ENCODE measurements at regions not wholly inside any gene's neighbourhood (a gene's known extent, or its start where the extent isn't known, plus 50 kb on each side); places are given as distances from the start of the nearest gene placed in this dataset.

DNA sequence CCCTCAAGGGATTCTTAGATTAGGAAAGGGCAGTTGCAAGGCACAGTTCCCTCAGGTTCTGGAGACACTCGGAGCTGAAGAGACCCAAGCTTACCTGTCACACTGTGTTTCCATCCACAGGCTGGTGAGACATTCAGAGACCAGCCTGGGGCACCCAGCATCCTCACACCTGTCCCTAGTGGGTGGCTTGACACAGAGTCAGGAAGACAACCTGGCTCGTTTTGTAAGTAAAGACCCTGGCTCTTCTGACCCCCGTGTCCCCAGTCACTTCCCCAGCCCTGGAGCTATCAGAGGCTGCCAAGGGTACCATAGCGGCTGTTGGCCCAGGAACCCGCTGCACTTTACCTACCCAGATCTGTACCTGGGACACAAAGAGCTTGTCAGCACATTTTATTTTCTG is 409.8 kb downstream of the MATN1 start:
- Mint-ChIP-seq H3K36me3 (no peaks in the 10 kb centered on the region), H3K4me1 (no peaks in the 10 kb centered on the region), H3K27ac (no peak overlapping the region), H3K27me3 (peaks cover 8% of the 10 kb centered on the region), H3K9me3 (no peaks in the 10 kb centered on the region), H3K4me3 (no peak overlapping the region)

DNA sequence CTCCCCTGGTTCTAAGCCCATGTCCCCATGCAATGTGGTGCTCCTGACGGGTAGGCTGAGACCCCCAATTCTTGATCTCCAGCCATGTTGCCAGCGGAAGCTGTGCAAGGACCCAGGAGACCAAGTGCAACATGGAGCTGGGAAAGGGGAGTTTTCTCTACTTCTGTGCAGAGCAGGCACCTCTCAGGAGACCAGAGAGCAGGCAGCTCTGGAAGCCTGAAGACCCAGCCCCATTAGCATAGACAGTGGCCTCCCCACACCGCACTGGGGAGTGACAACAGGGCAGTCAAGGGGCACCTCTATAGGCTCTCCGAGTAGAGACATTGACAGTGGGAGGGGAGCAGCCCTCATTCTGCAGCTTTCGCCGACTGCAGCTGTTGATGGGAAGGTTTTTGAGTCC is 410.2 kb downstream of the MATN1 start:
- Mint-ChIP-seq H3K36me3 (no peaks in the 10 kb centered on the region), H3K27ac (no peak overlapping the region), H3K9me3 (no peaks in the 10 kb centered on the region), H3K4me1 (no peaks in the 10 kb centered on the region), H3K4me3 (no peak overlapping the region), H3K27me3 (peaks cover 8% of the 10 kb centered on the region)

DNA sequence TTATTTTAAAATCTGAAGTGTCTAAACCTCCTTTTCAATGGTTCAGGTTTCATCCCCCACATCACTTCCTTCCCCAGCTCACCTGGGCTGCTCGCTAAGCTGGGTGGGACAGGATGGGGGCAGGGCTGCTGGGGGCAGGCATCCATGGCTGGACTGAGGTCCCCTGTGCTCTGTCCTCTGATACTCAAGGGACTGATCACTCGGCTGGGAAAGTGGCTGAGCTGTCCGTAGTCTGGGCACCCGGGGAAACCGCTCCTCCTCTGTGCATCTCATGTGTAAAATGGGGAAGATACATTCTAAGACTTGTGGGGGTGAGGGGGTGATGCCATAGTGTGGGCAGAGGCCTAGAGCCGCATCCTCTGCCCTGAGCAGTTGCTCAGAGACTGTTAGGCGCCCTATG is 411.2 kb downstream of the MATN1 start:
- no peaks in the 10 kb centered on the region for H3K4me1 Mint-ChIP-seq
- H3K27me3 Mint-ChIP-seq: peaks cover 8% of the 10 kb centered on the region
- no peak overlapping the region for H3K27ac Mint-ChIP-seq
- H3K4me3 Mint-ChIP-seq: no peak overlapping the region
- H3K9me3 Mint-ChIP-seq: no peaks in the 10 kb centered on the region
- no peaks in the 10 kb centered on the region for H3K36me3 Mint-ChIP-seq

DNA sequence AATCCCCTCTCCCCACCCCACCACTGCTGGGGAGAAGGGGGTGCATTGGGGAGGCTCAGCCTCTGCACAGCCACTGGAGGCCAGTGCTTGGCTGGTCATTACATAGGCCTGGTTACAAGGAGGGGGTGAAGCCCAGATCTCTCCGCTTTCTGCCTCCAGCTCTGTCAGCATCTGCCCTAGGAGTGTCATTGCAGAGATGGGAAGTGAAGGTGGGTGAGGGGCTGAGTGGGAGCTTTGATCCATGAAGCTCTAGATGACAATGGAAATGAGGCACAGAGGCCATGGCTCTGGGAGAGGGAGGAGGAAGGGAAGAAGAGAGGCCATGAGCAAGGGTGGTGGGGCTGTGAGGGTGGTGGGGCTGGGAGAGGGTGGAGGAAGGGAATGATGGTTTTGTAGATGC is 411.6 kb downstream of the MATN1 start:
- H3K27ac Mint-ChIP-seq: no peak overlapping the region
- H3K36me3 Mint-ChIP-seq: no peaks in the 10 kb centered on the region
- H3K27me3 Mint-ChIP-seq: peaks cover 10% of the 10 kb centered on the region
- no peak overlapping the region for H3K4me3 Mint-ChIP-seq
- no peaks in the 10 kb centered on the region for H3K9me3 Mint-ChIP-seq
- no peaks in the 10 kb centered on the region for H3K4me1 Mint-ChIP-seq

DNA sequence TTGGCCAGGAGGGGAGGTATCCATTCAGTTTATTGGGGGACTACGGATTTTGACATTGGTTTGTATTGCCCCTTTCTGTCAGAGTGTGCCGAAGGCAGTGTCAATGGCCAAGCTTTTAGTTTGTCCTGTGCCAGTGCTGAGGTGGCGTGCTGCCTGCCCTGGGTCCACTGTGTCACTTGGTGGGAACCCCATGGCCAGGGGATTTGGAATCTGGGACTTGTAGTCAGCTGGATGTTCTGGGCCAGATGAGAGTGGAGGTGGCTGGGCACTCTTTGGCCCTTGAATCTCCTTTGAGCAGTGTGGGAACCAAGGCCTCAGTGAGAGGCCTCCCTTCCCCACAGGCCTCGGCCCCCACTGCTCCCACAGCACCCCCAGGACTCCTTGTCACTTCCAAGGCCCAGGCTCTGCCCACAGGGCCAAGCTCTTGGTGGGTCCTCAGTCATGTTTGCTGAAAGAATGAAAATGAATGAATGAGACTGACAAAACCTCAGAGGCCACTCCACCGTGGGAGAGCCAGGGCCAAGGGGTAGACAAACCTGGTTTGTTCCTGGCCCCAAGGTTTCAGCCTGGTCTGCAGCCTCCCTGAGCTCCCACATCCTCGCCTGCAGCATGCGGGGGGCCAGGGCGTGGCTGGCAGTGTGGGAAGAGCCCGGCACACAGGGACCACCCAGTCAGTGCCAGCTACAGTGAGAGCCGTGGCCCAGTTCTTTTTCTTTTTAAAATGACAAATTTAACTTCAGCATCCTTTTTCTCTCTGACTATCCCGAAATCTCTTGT is 412.2 kb downstream of the MATN1 start:
- H3K27me3 Mint-ChIP-seq: peaks cover 10% of the 10 kb centered on the region
- H3K36me3 Mint-ChIP-seq: no peaks in the 10 kb centered on the region
- H3K4me1 Mint-ChIP-seq: no peaks in the 10 kb centered on the region
- H3K4me3 Mint-ChIP-seq: no peak overlapping the region
- no peaks in the 10 kb centered on the region for H3K9me3 Mint-ChIP-seq
- no peak overlapping the region for H3K27ac Mint-ChIP-seq

DNA sequence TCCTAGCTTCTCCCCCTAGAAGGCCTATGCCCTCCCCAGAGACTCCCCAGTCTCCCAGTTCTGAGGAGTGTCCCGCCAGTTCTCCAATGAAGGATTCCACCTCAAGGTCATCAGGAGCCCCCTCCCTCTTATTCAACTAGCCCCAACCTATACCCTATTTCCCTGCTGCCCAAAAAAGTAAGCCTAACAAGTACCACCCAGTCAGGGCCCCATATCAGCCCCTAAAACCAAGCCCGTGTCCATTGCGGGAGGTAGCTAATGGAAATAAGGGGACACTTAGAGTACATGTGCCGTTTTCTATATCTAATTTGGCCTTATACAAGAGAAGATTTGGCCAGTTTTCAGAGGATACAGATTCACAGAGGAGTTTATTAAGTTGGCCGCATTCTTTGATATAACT is 416.2 kb downstream of the MATN1 start:
- H3K4me3 Mint-ChIP-seq: no peak overlapping the region
- H3K27ac Mint-ChIP-seq: no peak overlapping the region
- no peaks in the 10 kb centered on the region for H3K36me3 Mint-ChIP-seq
- no peaks in the 10 kb centered on the region for H3K9me3 Mint-ChIP-seq
- no peaks in the 10 kb centered on the region for H3K4me1 Mint-ChIP-seq
- H3K27me3 Mint-ChIP-seq: peaks cover 9% of the 10 kb centered on the region

DNA sequence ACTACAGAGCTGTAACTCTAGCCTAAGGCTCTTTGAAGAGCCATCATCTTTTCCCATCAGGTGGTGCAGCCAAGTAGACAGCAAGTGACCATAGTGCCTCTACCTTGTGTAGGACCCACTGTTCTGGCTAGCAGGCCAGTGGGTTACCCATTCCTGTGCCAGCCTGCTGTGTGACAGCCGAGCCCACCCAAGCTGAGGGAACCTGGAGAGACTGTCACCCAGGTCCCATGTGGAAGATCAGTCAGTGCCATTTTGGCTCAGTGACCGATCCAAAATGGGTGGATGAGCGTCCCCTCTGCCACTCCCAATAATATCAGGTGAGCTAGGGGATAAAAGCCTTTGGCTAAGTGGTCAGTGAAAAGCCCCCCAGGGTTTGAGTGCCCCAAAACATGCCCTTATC is 417.9 kb downstream of the MATN1 start:
- no peaks in the 10 kb centered on the region for H3K9me3 Mint-ChIP-seq
- peaks cover 13% of the 10 kb centered on the region for H3K27me3 Mint-ChIP-seq
- H3K4me1 Mint-ChIP-seq: no peaks in the 10 kb centered on the region
- H3K27ac Mint-ChIP-seq: no peak overlapping the region
- no peaks in the 10 kb centered on the region for H3K36me3 Mint-ChIP-seq
- no peak overlapping the region for H3K4me3 Mint-ChIP-seq

DNA sequence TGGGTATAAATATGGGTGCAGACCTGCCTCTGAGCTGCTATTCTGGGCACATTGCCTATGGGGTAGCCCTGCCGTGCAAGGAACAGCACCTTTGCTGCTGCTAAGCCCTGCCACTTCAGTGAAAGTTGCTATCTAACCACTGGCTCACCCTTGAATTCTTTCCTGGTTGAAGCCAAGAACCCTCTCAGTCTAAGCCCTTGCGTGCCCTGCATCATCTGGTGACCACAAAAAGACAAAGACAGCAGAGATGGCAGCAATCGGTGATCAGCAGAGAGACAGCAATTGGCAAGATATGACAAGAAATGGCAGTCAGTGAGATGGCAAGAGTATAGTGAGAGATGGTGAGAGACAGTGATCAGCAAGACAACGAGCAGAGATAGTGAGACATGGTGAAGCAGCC is 418.3 kb downstream of the MATN1 start:
- no peaks in the 10 kb centered on the region for H3K9me3 Mint-ChIP-seq
- no peaks in the 10 kb centered on the region for H3K4me1 Mint-ChIP-seq
- H3K27ac Mint-ChIP-seq: no peak overlapping the region
- H3K27me3 Mint-ChIP-seq: peaks cover 13% of the 10 kb centered on the region
- no peak overlapping the region for H3K4me3 Mint-ChIP-seq
- no peaks in the 10 kb centered on the region for H3K36me3 Mint-ChIP-seq

DNA sequence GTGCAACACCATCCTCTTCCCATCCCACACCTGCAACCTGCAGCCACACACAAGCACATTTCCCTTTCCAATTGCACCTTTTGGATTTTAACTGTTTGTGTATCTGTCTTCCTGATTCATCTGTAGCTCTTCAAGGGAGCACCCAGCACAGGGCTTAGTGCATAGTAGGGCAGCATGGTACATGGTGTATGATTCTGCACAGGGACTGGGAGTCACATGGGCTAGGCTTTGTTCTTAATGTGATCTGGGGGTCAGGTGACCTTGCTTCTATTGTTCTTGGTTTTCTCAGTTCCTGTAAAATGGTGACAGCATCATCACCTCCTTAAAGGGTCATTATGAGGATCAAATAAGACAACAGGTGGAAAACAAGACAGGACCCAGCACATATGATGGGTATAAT is 419.3 kb downstream of the MATN1 start:
- H3K4me1 Mint-ChIP-seq: no peaks in the 10 kb centered on the region
- no peaks in the 10 kb centered on the region for H3K9me3 Mint-ChIP-seq
- H3K27me3 Mint-ChIP-seq: peaks cover 14% of the 10 kb centered on the region
- no peak overlapping the region for H3K27ac Mint-ChIP-seq
- H3K36me3 Mint-ChIP-seq: no peaks in the 10 kb centered on the region
- no peak overlapping the region for H3K4me3 Mint-ChIP-seq

DNA sequence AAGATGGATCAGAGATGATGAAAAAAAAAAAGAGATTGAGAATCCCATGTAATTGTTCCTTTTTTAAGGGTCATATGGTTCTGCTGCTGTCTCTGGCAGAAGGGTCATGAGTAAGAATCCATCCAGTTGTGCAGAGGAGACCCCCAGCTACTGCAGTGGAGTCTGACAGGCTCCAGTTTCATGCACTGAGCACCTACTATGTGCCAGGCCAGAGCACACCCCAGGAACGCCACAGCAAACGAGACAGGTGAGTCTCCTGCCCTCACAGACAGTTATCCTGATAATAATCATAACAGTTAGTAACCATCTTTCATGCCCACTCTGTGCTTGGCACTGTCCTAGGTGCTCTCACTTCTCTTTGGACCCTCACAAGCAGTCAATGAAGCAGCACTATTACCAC is 420.0 kb downstream of the MATN1 start:
- H3K27ac Mint-ChIP-seq: no peak overlapping the region
- H3K4me3 Mint-ChIP-seq: no peak overlapping the region
- no peaks in the 10 kb centered on the region for H3K4me1 Mint-ChIP-seq
- no peaks in the 10 kb centered on the region for H3K36me3 Mint-ChIP-seq
- H3K27me3 Mint-ChIP-seq: peaks cover 14% of the 10 kb centered on the region
- H3K9me3 Mint-ChIP-seq: no peaks in the 10 kb centered on the region

DNA sequence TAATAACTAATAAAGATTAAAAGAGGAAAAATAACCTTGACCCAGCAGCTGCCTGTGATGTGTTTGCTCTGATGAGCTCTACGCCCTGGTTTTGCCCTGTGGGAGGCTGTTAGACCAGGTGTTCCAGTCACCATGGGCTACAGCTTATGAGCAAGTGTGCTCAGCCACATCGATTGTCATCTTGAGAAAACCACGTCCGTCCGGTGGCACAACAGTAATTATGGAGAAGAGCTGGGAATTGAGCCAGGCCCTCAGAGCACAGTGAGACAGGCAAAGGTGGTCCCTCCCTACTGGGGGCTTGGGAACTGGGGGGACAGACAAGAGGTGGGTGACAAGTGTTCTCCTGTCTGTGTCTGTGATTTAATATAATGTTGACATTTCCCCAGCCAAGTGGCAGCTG is 420.5 kb downstream of the MATN1 start:
- Mint-ChIP-seq H3K36me3 (no peaks in the 10 kb centered on the region), H3K4me1 (no peaks in the 10 kb centered on the region), H3K27ac (no peak overlapping the region), H3K4me3 (no peak overlapping the region), H3K27me3 (peaks cover 12% of the 10 kb centered on the region), H3K9me3 (no peaks in the 10 kb centered on the region)

DNA sequence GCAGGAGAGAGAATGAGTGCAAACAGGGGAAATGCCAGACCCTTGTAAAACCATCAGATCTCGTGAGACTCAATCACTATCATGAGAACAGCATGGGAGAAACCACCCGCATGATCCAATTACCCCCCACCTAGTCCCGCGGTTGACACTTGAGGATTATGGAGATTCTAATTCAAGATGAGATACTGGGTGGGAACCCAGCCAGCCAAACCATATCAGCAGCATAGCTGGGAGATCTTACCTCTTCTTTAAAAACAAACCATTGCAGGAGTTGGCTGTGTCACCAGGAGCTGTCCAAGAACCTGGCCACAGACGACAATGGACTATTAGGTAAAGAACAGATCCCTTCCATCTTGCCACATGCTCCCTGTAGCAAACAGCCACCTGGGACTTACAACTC is 422.7 kb downstream of the MATN1 start:
- Mint-ChIP-seq H3K27ac (no peak overlapping the region), H3K27me3 (peaks cover 12% of the 10 kb centered on the region), H3K36me3 (no peaks in the 10 kb centered on the region), H3K4me3 (no peak overlapping the region), H3K9me3 (no peaks in the 10 kb centered on the region), H3K4me1 (no peaks in the 10 kb centered on the region)

DNA sequence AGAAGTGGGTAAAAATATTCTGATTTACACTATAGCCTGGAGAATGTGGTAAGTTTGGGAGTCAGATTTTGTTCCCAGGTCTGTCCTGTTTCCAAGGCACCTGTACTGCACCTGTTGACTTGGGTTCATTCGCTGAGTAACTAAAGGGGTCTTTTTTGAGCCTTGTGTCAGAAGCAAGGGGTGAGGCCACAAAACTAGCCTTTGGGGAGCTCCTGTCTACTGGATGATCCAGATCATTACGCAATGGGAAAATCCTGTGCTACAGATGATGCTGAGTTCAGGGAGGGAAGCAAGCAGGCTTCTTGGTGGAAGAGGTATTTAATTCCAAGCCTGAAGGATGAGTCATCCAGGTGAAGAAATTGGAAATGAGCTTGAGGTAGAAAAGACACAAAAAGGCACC is 424.0 kb downstream of the MATN1 start:
- Mint-ChIP-seq H3K36me3 (no peaks in the 10 kb centered on the region), H3K27ac (no peak overlapping the region), H3K4me3 (no peak overlapping the region), H3K4me1 (no peaks in the 10 kb centered on the region), H3K9me3 (no peaks in the 10 kb centered on the region), H3K27me3 (peaks cover 12% of the 10 kb centered on the region)

DNA sequence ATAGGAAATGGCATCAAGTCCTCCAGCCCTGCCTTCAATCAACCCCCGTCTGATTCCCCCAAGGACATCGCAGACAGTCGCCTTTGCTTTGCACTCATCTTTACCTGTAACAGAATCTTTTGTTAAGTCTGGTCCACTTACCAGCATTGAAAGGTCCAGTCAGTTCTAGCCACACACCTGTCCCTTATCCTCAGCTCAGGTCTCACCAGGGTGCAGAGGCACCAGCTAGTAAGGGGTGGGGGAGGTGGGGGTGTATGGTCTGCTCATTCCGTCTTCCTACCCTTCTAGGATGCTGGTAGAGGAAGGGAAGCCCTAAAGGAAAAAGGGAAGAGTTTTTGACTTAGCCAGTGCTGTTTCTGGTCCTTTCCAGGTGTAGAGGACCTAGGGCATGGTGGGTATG is 427.7 kb downstream of the MATN1 start:
- H3K9me3 Mint-ChIP-seq: no peaks in the 10 kb centered on the region
- H3K36me3 Mint-ChIP-seq: no peaks in the 10 kb centered on the region
- no peaks in the 10 kb centered on the region for H3K4me1 Mint-ChIP-seq
- H3K27ac Mint-ChIP-seq: no peak overlapping the region
- no peak overlapping the region for H3K4me3 Mint-ChIP-seq
- H3K27me3 Mint-ChIP-seq: peaks cover 20% of the 10 kb centered on the region

DNA sequence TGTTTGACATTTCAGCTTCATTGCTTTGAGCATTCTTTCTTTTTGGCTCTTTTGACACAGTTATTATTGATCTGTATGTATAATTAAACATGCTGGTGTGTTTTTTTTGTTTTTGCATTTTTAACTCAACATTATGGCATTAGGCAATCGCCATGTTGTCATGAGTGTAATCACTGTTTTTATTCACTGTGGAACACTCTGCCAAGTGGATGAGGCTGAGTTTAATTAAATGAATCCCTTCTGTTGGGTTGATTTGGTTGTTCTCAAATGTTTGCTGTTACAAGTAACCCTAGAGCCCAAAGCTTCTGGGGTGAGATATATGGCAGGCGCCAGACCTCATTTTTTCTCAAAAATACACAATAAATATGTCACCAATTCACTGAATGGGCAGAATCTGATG is 428.1 kb downstream of the MATN1 start:
- H3K4me1 Mint-ChIP-seq: no peaks in the 10 kb centered on the region
- no peak overlapping the region for H3K27ac Mint-ChIP-seq
- no peaks in the 10 kb centered on the region for H3K9me3 Mint-ChIP-seq
- H3K4me3 Mint-ChIP-seq: no peak overlapping the region
- H3K36me3 Mint-ChIP-seq: no peaks in the 10 kb centered on the region
- H3K27me3 Mint-ChIP-seq: peaks cover 21% of the 10 kb centered on the region

DNA sequence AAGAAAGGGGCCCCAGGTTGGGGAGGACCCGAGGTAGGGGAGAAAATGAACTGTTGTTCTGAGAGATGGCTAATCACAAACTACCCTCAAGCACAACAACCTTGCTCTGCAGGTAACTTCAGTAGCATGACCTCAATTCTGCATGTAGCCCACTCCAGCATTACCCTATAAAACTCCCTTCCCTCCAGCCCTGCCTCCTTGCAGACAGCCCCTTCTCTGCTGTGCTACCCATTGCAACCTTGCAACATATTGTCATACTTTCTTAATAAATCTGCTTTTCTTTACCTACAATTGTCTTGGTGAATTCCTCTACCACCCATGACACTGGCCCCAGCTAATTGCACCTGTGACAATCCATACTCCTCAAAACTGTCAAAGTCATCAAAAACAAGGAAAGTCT is 428.9 kb downstream of the MATN1 start:
- no peaks in the 10 kb centered on the region for H3K36me3 Mint-ChIP-seq
- H3K27ac Mint-ChIP-seq: no peak overlapping the region
- no peaks in the 10 kb centered on the region for H3K9me3 Mint-ChIP-seq
- H3K27me3 Mint-ChIP-seq: peaks cover 21% of the 10 kb centered on the region
- H3K4me3 Mint-ChIP-seq: no peak overlapping the region
- no peaks in the 10 kb centered on the region for H3K4me1 Mint-ChIP-seq

DNA sequence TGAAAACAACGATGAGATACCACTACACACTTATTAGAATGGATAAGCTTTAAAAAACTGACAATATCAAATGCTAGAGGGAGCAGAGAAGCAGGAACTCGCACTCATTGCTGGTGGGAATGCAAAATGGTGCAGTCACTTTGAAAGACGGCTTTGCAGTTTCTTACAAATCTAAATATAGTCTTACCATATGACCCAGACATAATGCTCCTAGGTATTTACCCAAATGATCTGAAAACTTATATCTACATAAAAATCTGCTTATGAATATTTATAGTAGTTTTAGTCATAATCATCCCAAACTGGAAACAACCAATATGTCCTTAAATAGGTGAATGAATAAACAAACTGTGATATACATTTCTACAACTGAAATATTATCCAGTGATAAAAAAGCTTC is 430.9 kb downstream of the MATN1 start:
- Mint-ChIP-seq H3K4me1 (no peaks in the 10 kb centered on the region), H3K9me3 (no peaks in the 10 kb centered on the region), H3K27me3 (peaks cover 17% of the 10 kb centered on the region), H3K4me3 (no peak overlapping the region), H3K27ac (no peak overlapping the region), H3K36me3 (no peaks in the 10 kb centered on the region)
